ENCODE measurements at regions not wholly inside any gene's neighbourhood (a gene's known extent, or its start where the extent isn't known, plus 50 kb on each side); places are given as distances from the start of the nearest gene placed in this dataset.
A peak's percentile ranks its signal among the peaks of the same experiment; 100 is the strongest.

GRCh38 chr12:14249368-14249767, 116.1 kb upstream of the ATF7IP start (continued):
- no peak for TF ChIP-seq E2F1 (CRISPR knock-in tag; IDR thresholded peaks at IDR 0.05)
- TF ChIP-seq ZNF251 (CRISPR knock-in tag; IDR thresholded peaks at IDR 0.05) = no peak
- TF ChIP-seq SOX5 (CRISPR knock-in tag; IDR thresholded peaks at IDR 0.05; ENCODE audit: borderline replicate concordance) = peak; percentile 96
- TF ChIP-seq POLR2A (IDR thresholded peaks at IDR 0.05; ENCODE audit: insufficient read depth in 1 of 2, low read depth in 2 of 2, low read length in 2 of 2) = no peak
- TF ChIP-seq ZNF605 (CRISPR knock-in tag; IDR thresholded peaks at IDR 0.05) = no peak
- TF ChIP-seq FIP1L1 (IDR thresholded peaks at IDR 0.05; ENCODE audit: borderline replicate concordance, insufficient read depth, low read depth, low read length) = no peak
- peak; percentile 53; the same call in 1 of the 2 replicates for TF ChIP-seq ETV5 (CRISPR knock-in tag; IDR thresholded peaks at IDR 0.05; ENCODE audit: borderline replicate concordance)
- TF ChIP-seq NFYB (CRISPR knock-in tag; IDR thresholded peaks at IDR 0.05) = no peak
- no peak for TF ChIP-seq ZBTB39 (CRISPR knock-in tag; IDR thresholded peaks at IDR 0.05)
- no peak for TF ChIP-seq FLYWCH1 (CRISPR knock-in tag; IDR thresholded peaks at IDR 0.05)
- TF ChIP-seq RFX1 (IDR thresholded peaks at IDR 0.05) = no peak
- no peak for TF ChIP-seq SRSF4 (IDR thresholded peaks at IDR 0.05; ENCODE audit: low read depth, low read length, poor library complexity, severe bottlenecking)
- TF ChIP-seq KDM2A (CRISPR knock-in tag; IDR thresholded peaks at IDR 0.05; ENCODE audit: borderline replicate concordance, low read depth) = no peak
- no peak for TF ChIP-seq DNMT1 (CRISPR knock-in tag; IDR thresholded peaks at IDR 0.05)
- no peak for TF ChIP-seq CEBPB (IDR thresholded peaks at IDR 0.05; ENCODE audit: borderline replicate concordance, low read depth, low read length)
- no peak for TF ChIP-seq TRIM22 (IDR thresholded peaks at IDR 0.05)
- no peak for TF ChIP-seq GATAD2A (CRISPR knock-in tag; IDR thresholded peaks at IDR 0.05)
- TF ChIP-seq ZNF546 (CRISPR knock-in tag; conservative IDR thresholded peaks at IDR 0.05) = no peak
- TF ChIP-seq SOX6 (IDR thresholded peaks at IDR 0.05) = no peak
- peak; percentile 83 for TF ChIP-seq SOX6 (CRISPR knock-in tag; IDR thresholded peaks at IDR 0.05)
- peak; percentile 79 for TF ChIP-seq SOX13 (IDR thresholded peaks at IDR 0.05)
- peak in 1 of 2 experiments; percentile 97; a peak in 2 of 4 replicates for TF ChIP-seq SOX13 (CRISPR knock-in tag; conservative IDR thresholded peaks at IDR 0.05 in 1 of 2, IDR thresholded peaks at IDR 0.05 in 1 of 2)
- TF ChIP-seq ELF3 (CRISPR knock-in tag; IDR thresholded peaks at IDR 0.05) = peak; percentile 64; the same call in 1 of the 2 replicates
- no peak for TF ChIP-seq KLF13 (CRISPR knock-in tag; IDR thresholded peaks at IDR 0.05)
- no peak for TF ChIP-seq STAT5B (CRISPR knock-in tag; IDR thresholded peaks at IDR 0.05)
- TF ChIP-seq TP53 (CRISPR knock-in tag; conservative IDR thresholded peaks at IDR 0.05) = no peak
- TF ChIP-seq BCL6 (CRISPR knock-in tag; IDR thresholded peaks at IDR 0.05) = peak; percentile 51
- TF ChIP-seq ZNF891 (CRISPR knock-in tag; IDR thresholded peaks at IDR 0.05) = no peak
- TF ChIP-seq THYN1 (CRISPR knock-in tag; IDR thresholded peaks at IDR 0.05; ENCODE audit: borderline replicate concordance, low read depth) = no peak
- no peak for TF ChIP-seq ZNF331 (CRISPR knock-in tag; IDR thresholded peaks at IDR 0.05)
- TF ChIP-seq JUNB (CRISPR knock-in tag; IDR thresholded peaks at IDR 0.05; ENCODE audit: borderline replicate concordance) = no peak
- no peak for TF ChIP-seq NKX3-1 (CRISPR knock-in tag; IDR thresholded peaks at IDR 0.05)
- no peak for TF ChIP-seq XRCC5 (optimal IDR thresholded peaks at IDR 0.05; ENCODE audit: low read length)

All from HepG2 (cell line).